ENCODE measurements at regions not wholly inside any gene's neighbourhood (a gene's known extent, or its start where the extent isn't known, plus 50 kb on each side); places are given as distances from the start of the nearest gene placed in this dataset.

DNA sequence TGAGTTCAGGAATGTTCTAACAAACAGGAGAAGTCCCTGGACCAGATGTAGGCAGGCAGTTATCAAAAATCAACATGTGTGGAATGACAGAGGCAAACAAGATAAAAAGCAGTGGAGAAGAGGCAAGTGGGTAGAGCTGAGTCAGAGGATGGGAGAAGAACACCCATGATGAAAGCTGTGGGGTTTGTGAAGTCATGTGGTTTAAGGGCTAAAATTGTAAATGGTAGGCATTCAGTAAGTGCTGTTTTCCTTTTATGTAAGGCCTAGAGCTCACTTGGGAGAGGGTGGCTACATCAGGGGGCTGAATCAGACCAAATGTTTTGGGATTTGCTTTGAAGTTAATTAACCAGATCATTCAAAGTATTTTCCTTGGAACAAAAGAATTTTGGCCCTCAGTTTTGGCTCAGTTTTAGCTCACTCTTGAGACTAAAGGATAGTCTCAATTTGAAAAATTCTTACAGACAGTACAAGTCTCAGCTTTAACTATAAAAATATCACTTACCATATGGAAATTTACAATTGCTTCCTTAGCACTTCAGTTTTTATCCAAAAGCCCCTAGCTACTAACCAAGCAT lies 114.5 kb upstream of the PCDH7 start:
- intact Hi-C loops (cut with micrococcal nuclease) = no loop called here
- no peak overlapping the region for H3K9ac ChIP-seq (ENCODE audit: insufficient read depth, low read length, poor library complexity, severe bottlenecking)
- Mint-ChIP-seq H3K27ac (no peak overlapping the region), H3K36me3 (no peaks in the 10 kb centered on the region), H3K27me3 (ENCODE audit: low read depth in 3 of 3) (no peaks in the 10 kb centered on the region), H3K4me3 (no peak overlapping the region), H3K4me1 (no peaks in the 10 kb centered on the region), H3K9me3 (peaks cover 0 to 3% (median 0%) of the 10 kb centered on the region in 7 donors)
- no peaks in the 10 kb centered on the region for H3K27me3 ChIP-seq (ENCODE audit: control insufficient read depth in 2 of 2, insufficient read depth in 2 of 2, low read length in 2 of 2)
- H3K36me3 ChIP-seq (replicated peaks in 1 of 2; ENCODE audit: control insufficient read depth in 1 of 2, insufficient read depth in 2 of 2, low read length in 2 of 2) = no peaks in the 10 kb centered on the region
- no peaks in the 10 kb centered on the region for H3K4me1 ChIP-seq (ENCODE audit: control insufficient read depth in 1 of 2, insufficient read depth in 2 of 2, low read length in 2 of 2)
- no peak overlapping the region for H2AFZ ChIP-seq (ENCODE audit: insufficient read depth, low read depth, low read length, poor library complexity, severe bottlenecking)
- no peak overlapping the region for H3K4me2 ChIP-seq (replicated peaks; ENCODE audit: extremely low read depth, low read length, poor library complexity, severe bottlenecking)
- no peaks in the 10 kb centered on the region for H4K20me1 ChIP-seq (ENCODE audit: insufficient read depth, low read length)
- DNase-seq = no peak
- no peaks in the 10 kb centered on the region for H3K79me2 ChIP-seq (ENCODE audit: insufficient read depth, low read length)
- no peak overlapping the region for H3K4me3 ChIP-seq (replicated peaks in 1 of 3; ENCODE audit: low read depth in 2 of 3, low read length in 3 of 3)
- H3K9me3 ChIP-seq (replicated peaks in 1 of 2; ENCODE audit: control insufficient read depth in 1 of 2, insufficient read depth in 1 of 2, low read length in 2 of 2) = peaks cover 0 to 5% of the 10 kb centered on the region in 2 donors
- no peak overlapping the region for H3K27ac ChIP-seq (ENCODE audit: low read depth in 1 of 2, low read length in 2 of 2)
- no peak for TF ChIP-seq CTCF (IDR thresholded peaks at IDR 0.05)

DNA sequence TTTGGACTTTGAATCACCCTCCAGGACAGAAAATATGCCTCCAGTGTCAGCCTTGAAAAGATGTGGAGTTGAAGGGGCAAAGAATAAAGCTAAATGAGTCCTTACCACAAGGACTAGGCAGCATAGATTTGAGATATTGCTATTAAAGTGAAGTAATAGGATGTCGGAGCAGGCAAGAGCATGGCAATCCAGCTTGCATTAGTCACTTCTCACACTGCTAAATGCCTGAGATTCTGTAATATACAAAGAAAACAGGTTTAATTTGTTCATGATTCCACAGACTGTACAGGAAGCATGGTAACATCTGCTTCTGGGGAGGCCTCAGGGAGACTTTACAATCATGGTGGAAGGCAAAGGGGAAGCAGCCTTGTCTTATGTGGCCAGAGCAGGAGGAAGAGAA lies 109.8 kb upstream of the PCDH7 start:
- intact Hi-C loops (cut with micrococcal nuclease) = no loop called here
- no peak for DNase-seq
- Histone ChIP-seq H3K27ac (ENCODE audit: low read depth in 1 of 2, low read length in 2 of 2) (no peak overlapping the region), H3K4me1 (ENCODE audit: control insufficient read depth in 1 of 2, insufficient read depth in 2 of 2, low read length in 2 of 2) (no peaks in the 10 kb centered on the region), H3K9ac (ENCODE audit: insufficient read depth, low read length, poor library complexity, severe bottlenecking) (no peak overlapping the region), H3K9me3 (replicated peaks in 1 of 2; ENCODE audit: control insufficient read depth in 1 of 2, insufficient read depth in 1 of 2, low read length in 2 of 2) (no peaks in the 10 kb centered on the region), H2AFZ (ENCODE audit: insufficient read depth, low read depth, low read length, poor library complexity, severe bottlenecking) (no peak overlapping the region), H3K79me2 (ENCODE audit: insufficient read depth, low read length) (no peaks in the 10 kb centered on the region), H3K36me3 (replicated peaks in 1 of 2; ENCODE audit: control insufficient read depth in 1 of 2, insufficient read depth in 2 of 2, low read length in 2 of 2) (no peaks in the 10 kb centered on the region), H4K20me1 (ENCODE audit: insufficient read depth, low read length) (no peaks in the 10 kb centered on the region), H3K4me2 (replicated peaks; ENCODE audit: extremely low read depth, low read length, poor library complexity, severe bottlenecking) (no peak overlapping the region), H3K4me3 (replicated peaks in 1 of 3; ENCODE audit: low read depth in 2 of 3, low read length in 3 of 3) (no peak overlapping the region), H3K27me3 (ENCODE audit: control insufficient read depth in 2 of 2, insufficient read depth in 2 of 2, low read length in 2 of 2) (no peaks in the 10 kb centered on the region)
- no peaks in the 10 kb centered on the region for H3K36me3 Mint-ChIP-seq
- no peaks in the 10 kb centered on the region for H3K4me1 Mint-ChIP-seq
- no peak for TF ChIP-seq CTCF (IDR thresholded peaks at IDR 0.05)
- H3K27ac Mint-ChIP-seq = no peak overlapping the region
- no peaks in the 10 kb centered on the region for H3K27me3 Mint-ChIP-seq (ENCODE audit: low read depth in 3 of 3)
- H3K4me3 Mint-ChIP-seq = no peak overlapping the region
- WGBS (ENCODE audit: insufficient coverage) = no CpG with 5 or more reads among the region's 1 CpG
- peaks cover 0 to 4% (median 0%) of the 10 kb centered on the region in 7 donors for H3K9me3 Mint-ChIP-seq

All from CD14-positive monocyte (primary cell).